ENCODE measurements at regions not wholly inside any gene's neighbourhood (a gene's known extent, or its start where the extent isn't known, plus 50 kb on each side); places are given as distances from the start of the nearest gene placed in this dataset.

DNA sequence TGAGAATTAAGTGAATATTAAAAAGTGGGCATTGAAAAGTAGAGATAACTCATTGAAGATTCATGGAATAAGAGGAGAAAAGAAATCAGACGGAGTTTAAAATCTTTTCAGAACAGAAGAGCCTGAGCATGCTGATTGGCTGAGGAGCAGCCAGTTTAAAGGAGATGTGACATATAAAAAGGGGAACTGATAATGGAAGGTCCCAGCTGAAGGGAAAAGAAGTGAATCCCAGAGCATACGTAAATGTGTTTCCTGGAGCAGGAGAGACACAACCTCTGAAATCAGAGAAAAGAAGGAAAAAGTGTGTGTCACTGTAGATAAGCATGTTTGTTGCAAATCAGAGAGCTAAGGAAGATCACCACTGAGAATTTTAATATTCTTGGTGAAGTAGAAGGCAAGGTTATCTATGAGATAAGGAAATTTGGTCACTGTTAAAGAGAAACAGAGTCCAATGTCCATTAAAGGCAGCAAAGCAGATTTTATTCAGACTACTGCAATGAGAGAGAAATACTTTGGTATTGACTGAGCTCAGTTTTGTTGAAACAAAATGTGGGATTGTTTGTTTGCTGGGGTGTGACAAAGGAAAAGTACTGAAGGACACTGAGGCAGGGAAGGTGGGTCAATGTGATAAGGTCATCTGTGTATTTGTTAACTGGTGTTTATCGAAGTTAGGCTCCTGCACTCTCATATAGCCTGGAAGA, 84.6 kb upstream of the WDR72 start:
- TF ChIP-seq ZFX (IDR thresholded peaks at IDR 0.05; ENCODE audit: borderline replicate concordance) (no peak), CTCF (IDR thresholded peaks at IDR 0.05) (no peak)
- H3K27ac ChIP-seq, result no peak overlapping the region

DNA sequence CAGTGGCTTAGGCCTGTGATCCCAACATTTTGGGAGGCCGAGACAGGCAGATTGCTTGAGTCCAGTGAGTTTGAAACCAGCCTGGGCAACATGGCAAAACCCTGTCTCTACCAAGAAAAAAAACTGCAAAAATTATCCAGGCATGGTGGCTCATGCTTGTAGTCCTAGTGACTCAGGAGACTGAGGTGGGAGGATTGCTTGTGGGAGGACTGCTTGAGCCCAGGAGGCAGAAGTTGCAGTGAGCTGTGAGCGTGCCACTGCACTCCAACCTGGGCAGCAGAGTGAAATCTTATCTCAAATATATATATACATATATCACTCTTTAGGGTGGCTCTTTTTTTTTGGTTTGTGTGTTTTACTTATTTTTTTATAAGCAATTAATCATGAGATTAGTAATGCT, 83.7 kb upstream of the WDR72 start:
- no peak overlapping the region for H3K27ac ChIP-seq
- TF ChIP-seq ZFX (IDR thresholded peaks at IDR 0.05; ENCODE audit: borderline replicate concordance) (no peak), CTCF (IDR thresholded peaks at IDR 0.05) (no peak)

GRCh38 chr15:53841651-53842050, 82.2 kb upstream of the WDR72 start:
- no peak overlapping the region for H3K27ac ChIP-seq
- TF ChIP-seq CTCF (IDR thresholded peaks at IDR 0.05), result no peak
- TF ChIP-seq ZFX (IDR thresholded peaks at IDR 0.05; ENCODE audit: borderline replicate concordance), result no peak

DNA sequence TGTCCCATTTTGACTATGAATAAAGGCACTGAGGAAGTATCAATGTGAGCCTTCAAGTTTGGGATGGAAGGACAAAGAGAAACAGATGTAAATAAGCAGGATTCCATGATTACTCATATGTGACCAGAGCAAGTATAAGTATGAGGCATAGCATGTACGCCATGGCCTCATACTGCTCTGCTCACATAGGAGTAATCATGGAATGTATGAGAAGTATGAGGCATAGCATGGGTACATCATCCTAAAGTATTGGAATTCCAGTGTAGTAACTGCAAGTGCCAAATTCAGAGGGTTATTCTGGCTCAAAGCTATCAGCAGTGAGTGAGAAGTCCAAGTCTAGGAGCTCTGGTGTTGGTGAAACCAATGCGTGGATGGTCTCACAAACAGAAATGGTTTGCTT, 81.2 kb upstream of the WDR72 start:
- H3K27ac ChIP-seq, result no peak overlapping the region
- TF ChIP-seq CTCF (IDR thresholded peaks at IDR 0.05) (no peak), ZFX (IDR thresholded peaks at IDR 0.05; ENCODE audit: borderline replicate concordance) (no peak)

DNA sequence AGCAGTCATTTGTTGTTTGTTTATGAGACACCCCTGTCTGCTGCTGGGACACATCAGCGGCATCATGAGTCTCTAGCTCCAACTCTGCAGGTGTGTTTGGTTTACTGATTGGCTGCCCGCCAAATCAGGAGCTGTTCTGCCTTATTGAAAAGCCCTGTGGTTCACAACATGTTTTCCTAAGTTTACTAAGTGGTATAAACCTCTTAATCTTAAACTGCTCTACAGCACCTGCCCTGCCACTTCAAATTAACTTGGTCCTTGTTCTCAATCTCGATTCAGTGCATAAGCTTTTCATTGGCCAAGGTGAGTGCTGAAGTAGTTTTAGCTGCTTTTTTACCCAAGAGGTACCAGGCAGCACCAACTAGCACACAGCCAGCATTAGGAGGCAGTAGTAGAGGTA, 77.8 kb upstream of the WDR72 start:
- TF ChIP-seq ZFX (IDR thresholded peaks at IDR 0.05; ENCODE audit: borderline replicate concordance), result no peak
- no peak for TF ChIP-seq CTCF (IDR thresholded peaks at IDR 0.05)
- H3K27ac ChIP-seq, result no peak overlapping the region

DNA sequence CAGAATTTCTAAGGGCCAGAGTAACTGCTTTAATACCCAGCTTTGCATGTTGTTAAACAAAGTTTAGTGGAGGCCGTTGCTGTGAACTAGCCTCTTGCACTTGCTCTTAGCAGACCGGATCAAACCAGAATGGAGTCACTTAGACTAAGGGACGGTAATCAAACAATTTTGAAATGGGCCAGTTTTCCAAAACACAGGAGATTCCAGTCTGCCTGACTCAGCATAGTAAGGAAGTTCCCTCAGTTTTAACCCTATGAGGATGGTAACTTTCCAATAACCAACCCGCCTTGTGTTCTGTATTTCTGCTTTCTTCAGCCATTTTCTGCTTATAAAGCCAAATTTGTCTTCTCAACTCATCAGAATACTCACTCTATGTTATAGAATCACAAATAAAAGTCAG, 77.2 kb upstream of the WDR72 start:
- no peak overlapping the region for H3K27ac ChIP-seq
- no peak for TF ChIP-seq CTCF (IDR thresholded peaks at IDR 0.05)
- TF ChIP-seq ZFX (IDR thresholded peaks at IDR 0.05; ENCODE audit: borderline replicate concordance), result no peak

- no peak for TF ChIP-seq CTCF (IDR thresholded peaks at IDR 0.05)
- TF ChIP-seq ZFX (IDR thresholded peaks at IDR 0.05; ENCODE audit: borderline replicate concordance), result no peak
- no peak overlapping the region for H3K27ac ChIP-seq
Measured at GRCh38 chr15:53835309-53835708, 75.8 kb upstream of the WDR72 start.
